Keratinocyte (primary cell): ENCODE measurements at regions not wholly inside any gene's neighbourhood (a gene's known extent, or its start where the extent isn't known, plus 50 kb on each side); places are given as distances from the start of the nearest gene placed in this dataset.

Source experiments
- DNase-seq: peaks from one replicate; pipeline ENCODE4 v3.0.0-alpha.2; 2011; ENCODE audit warnings: low read depth, missing footprints, low spot score
- FAIRE-seq: peaks from 2 replicates; lab custom pipeline; 2011; peaks lifted over from hg19 to GRCh38; lab: Jason Lieb, UNC
- H2AFZ ChIP-seq: 2 replicates; pipeline ENCODE4 v1.6.0; 2012; ENCODE audit warnings: low read length, control low read depth, inconsistent platforms; ENCODE audit not compliant: control insufficient read depth
- H3K27ac ChIP-seq: 2 replicates; pipeline ENCODE4 v1.5.1; 2011; ENCODE audit warnings: low read length; ENCODE audit not compliant: control insufficient read depth, insufficient read depth
- H3K27me3 ChIP-seq: 3 replicates; pipeline ENCODE4 v1.6.0; 2011; ENCODE audit warnings: low read length; ENCODE audit not compliant: control insufficient read depth, insufficient read depth; ENCODE audit errors: extremely low read depth
- H3K36me3 ChIP-seq, 2 experiments: 2 replicates in 1 of 2; 3 replicates in 1 of 2; pipeline ENCODE4 v1.5.1; 2011; ENCODE audit warnings: low read length in 2 of 2, mild to moderate bottlenecking in 1 of 2; ENCODE audit not compliant: control insufficient read depth in 2 of 2, insufficient read depth in 2 of 2; ENCODE audit errors: extremely low read depth in 1 of 2
- H3K4me1 ChIP-seq: 3 replicates; pipeline ENCODE4 v1.5.1; 2011; ENCODE audit warnings: low read length; ENCODE audit not compliant: control insufficient read depth, insufficient read depth; ENCODE audit errors: extremely low read depth
- H3K4me2 ChIP-seq: 3 replicates; pipeline ENCODE4 v1.6.0; 2011; ENCODE audit warnings: low read depth, low read length; ENCODE audit not compliant: control insufficient read depth, insufficient read depth; ENCODE audit errors: extremely low read depth
- H3K4me3 ChIP-seq, 3 experiments: fragments of 200-600 bp in 1 of 3; sonication (generic) in 1 of 3; 2 replicates in 2 of 3; 3 replicates in 1 of 3; pipeline ENCODE4 v1.5.1; 2011 to 2016; ENCODE audit warnings: low read length in 3 of 3, mild to moderate bottlenecking in 3 of 3, control low read depth in 2 of 3, inconsistent platforms in 1 of 3, low read depth in 1 of 3, mixed read lengths in 1 of 3, mixed run types in 1 of 3, moderate library complexity in 1 of 3; ENCODE audit not compliant: control insufficient read depth in 2 of 3, insufficient read depth in 2 of 3; ENCODE audit errors: extremely low read depth in 1 of 3
- H3K79me2 ChIP-seq: 2 replicates; pipeline ENCODE4 v1.6.0; 2012; ENCODE audit warnings: low read length; ENCODE audit not compliant: control insufficient read depth, insufficient read depth
- H3K9ac ChIP-seq: 3 replicates; pipeline ENCODE4 v1.6.0; 2011; ENCODE audit warnings: low read length; ENCODE audit not compliant: control insufficient read depth, insufficient read depth; ENCODE audit errors: extremely low read depth
- H3K9me1 ChIP-seq: 3 replicates; pipeline ENCODE4 v1.6.0; 2011; ENCODE audit warnings: low read length; ENCODE audit not compliant: control insufficient read depth, insufficient read depth; ENCODE audit errors: extremely low read depth
- H3K9me3 ChIP-seq: 2 replicates; pipeline ENCODE4 v1.5.1; 2012; ENCODE audit warnings: low read depth, low read length; ENCODE audit not compliant: control insufficient read depth
- H4K20me1 ChIP-seq: 3 replicates; pipeline ENCODE4 v1.6.0; 2011; ENCODE audit warnings: low read length; ENCODE audit not compliant: control insufficient read depth, insufficient read depth; ENCODE audit errors: extremely low read depth
- CTCF ChIP-seq, 3 experiments: IDR thresholded peaks in 1 of 3; conservative IDR thresholded peaks in 1 of 3; optimal IDR thresholded peaks in 1 of 3; 2 replicates in 2 of 3; 3 replicates in 1 of 3; pipeline versions ENCODE3 to v1.5.1; 2011; ENCODE audit warnings: low read length in 3 of 3, mild to moderate bottlenecking in 3 of 3, moderate library complexity in 2 of 3, control low read depth in 1 of 3, inconsistent platforms in 1 of 3; ENCODE audit not compliant: insufficient read depth in 2 of 3; ENCODE audit errors: extremely low read depth in 1 of 3
- EZH2 ChIP-seq: IDR thresholded peaks from one replicate; pipeline ENCODE4 v1.6.1; 2012; ENCODE audit warnings: inconsistent platforms, mild to moderate bottlenecking, low read length, moderate library complexity
- dilution Hi-C: fragments of 300-500 bp; cut with MboI; formaldehyde crosslinking; loops from one replicate; pipeline ENCODE4 v1.7.0; 2020; ENCODE audit warnings: low sequenced_read_pairs; ENCODE audit not compliant: extremely low pct_ligation_motif_present

- dilution Hi-C loops: no loop called here
- no peak overlapping the region for H3K9ac ChIP-seq
These were observed 219.6 kb upstream of the ID2 start for GRCh38 chr2:8462280-8462679.

GRCh38 chr2:8462899-8463648 is 218.8 kb upstream of the ID2 start:
- Histone ChIP-seq H3K27me3 (peaks cover 11% of the 10 kb centered on the region), H3K79me2 (no peaks in the 10 kb centered on the region), H3K9me3 (no peaks in the 10 kb centered on the region), H3K4me3 (no peak overlapping the region), H3K27ac (no peak overlapping the region), H3K4me1 (no peaks in the 10 kb centered on the region), H4K20me1 (no peaks in the 10 kb centered on the region), H3K4me2 (no peak overlapping the region), H3K9me1 (no peaks in the 10 kb centered on the region), H3K9ac (no peak overlapping the region), H2AFZ (no peak overlapping the region), H3K36me3 (no peaks in the 10 kb centered on the region)
- FAIRE-seq (no peak), DNase-seq (no peak)
- TF ChIP-seq CTCF (optimal IDR thresholded peaks at IDR 0.05 in 1 of 3, IDR thresholded peaks at IDR 0.05 in 1 of 3, conservative IDR thresholded peaks at IDR 0.05 in 1 of 3; ENCODE audit: extremely low read depth in 1 of 3, insufficient read depth in 2 of 3, low read length in 3 of 3) (no peak), EZH2 (no peak)
- dilution Hi-C loops: no loop called here

More at GRCh38 chr2:8462280-8462679, 219.6 kb upstream of the ID2 start:
- Histone ChIP-seq H3K36me3 (no peaks in the 10 kb centered on the region), H3K27ac (no peak overlapping the region), H3K9me3 (no peaks in the 10 kb centered on the region), H3K4me1 (no peaks in the 10 kb centered on the region), H3K4me2 (no peak overlapping the region), H3K27me3 (peaks cover 18% of the 10 kb centered on the region), H3K9me1 (no peaks in the 10 kb centered on the region), H3K79me2 (no peaks in the 10 kb centered on the region), H2AFZ (no peak overlapping the region), H4K20me1 (no peaks in the 10 kb centered on the region), H3K4me3 (no peak overlapping the region)
- TF ChIP-seq EZH2: no peak
- TF ChIP-seq CTCF (optimal IDR thresholded peaks at IDR 0.05 in 1 of 3, IDR thresholded peaks at IDR 0.05 in 1 of 3, conservative IDR thresholded peaks at IDR 0.05 in 1 of 3; ENCODE audit: extremely low read depth in 1 of 3, insufficient read depth in 2 of 3, low read length in 3 of 3): no peak
- DNase-seq (no peak), FAIRE-seq (no peak)
